ENCODE measurements at regions not wholly inside any gene's neighbourhood (a gene's known extent, or its start where the extent isn't known, plus 50 kb on each side); places are given as distances from the start of the nearest gene placed in this dataset.

- H3K27ac Mint-ChIP-seq (ENCODE audit: unreplicated experiment), result no peak overlapping the region
- no peaks in the 10 kb centered on the region for H3K9me3 Mint-ChIP-seq (ENCODE audit: unreplicated experiment)
- DNase-seq (ENCODE audit: extremely low spot score, unreplicated experiment), result no peak
- no peaks in the 10 kb centered on the region for H3K4me1 Mint-ChIP-seq (ENCODE audit: unreplicated experiment)
- H3K4me3 Mint-ChIP-seq (ENCODE audit: unreplicated experiment), result no peak overlapping the region
- TF ChIP-seq, protein P1, sequence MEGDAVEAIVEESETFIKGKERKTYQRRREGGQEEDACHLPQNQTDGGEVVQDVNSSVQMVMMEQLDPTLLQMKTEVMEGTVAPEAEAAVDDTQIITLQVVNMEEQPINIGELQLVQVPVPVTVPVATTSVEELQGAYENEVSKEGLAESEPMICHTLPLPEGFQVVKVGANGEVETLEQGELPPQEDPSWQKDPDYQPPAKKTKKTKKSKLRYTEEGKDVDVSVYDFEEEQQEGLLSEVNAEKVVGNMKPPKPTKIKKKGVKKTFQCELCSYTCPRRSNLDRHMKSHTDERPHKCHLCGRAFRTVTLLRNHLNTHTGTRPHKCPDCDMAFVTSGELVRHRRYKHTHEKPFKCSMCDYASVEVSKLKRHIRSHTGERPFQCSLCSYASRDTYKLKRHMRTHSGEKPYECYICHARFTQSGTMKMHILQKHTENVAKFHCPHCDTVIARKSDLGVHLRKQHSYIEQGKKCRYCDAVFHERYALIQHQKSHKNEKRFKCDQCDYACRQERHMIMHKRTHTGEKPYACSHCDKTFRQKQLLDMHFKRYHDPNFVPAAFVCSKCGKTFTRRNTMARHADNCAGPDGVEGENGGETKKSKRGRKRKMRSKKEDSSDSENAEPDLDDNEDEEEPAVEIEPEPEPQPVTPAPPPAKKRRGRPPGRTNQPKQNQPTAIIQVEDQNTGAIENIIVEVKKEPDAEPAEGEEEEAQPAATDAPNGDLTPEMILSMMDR (IDR thresholded peaks at IDR 0.05), result no peak
- peaks cover 30% of the 10 kb centered on the region for H3K27me3 Mint-ChIP-seq (ENCODE audit: unreplicated experiment)
- no peaks in the 10 kb centered on the region for H3K36me3 Mint-ChIP-seq (ENCODE audit: unreplicated experiment)
Observed at GRCh38 chr15:96538491-96538890, 208.0 kb downstream of the NR2F2 start.

GRCh38 chr15:96540283-96540682, 209.8 kb downstream of the NR2F2 start:
- Mint-ChIP-seq H3K27ac (ENCODE audit: unreplicated experiment) (no peak overlapping the region), H3K27me3 (ENCODE audit: unreplicated experiment) (peaks cover 21% of the 10 kb centered on the region), H3K4me1 (ENCODE audit: unreplicated experiment) (no peaks in the 10 kb centered on the region), H3K4me3 (ENCODE audit: unreplicated experiment) (no peak overlapping the region), H3K36me3 (ENCODE audit: unreplicated experiment) (no peaks in the 10 kb centered on the region), H3K9me3 (ENCODE audit: unreplicated experiment) (no peaks in the 10 kb centered on the region)
- TF ChIP-seq, protein P1 (IDR thresholded peaks at IDR 0.05), result no peak
- DNase-seq (ENCODE audit: extremely low spot score, unreplicated experiment), result no peak

- TF ChIP-seq, protein P1 (IDR thresholded peaks at IDR 0.05), result no peak
- no peak overlapping the region for H3K4me3 Mint-ChIP-seq (ENCODE audit: unreplicated experiment)
- no peaks in the 10 kb centered on the region for H3K36me3 Mint-ChIP-seq (ENCODE audit: unreplicated experiment)
- peaks cover 14% of the 10 kb centered on the region for H3K27me3 Mint-ChIP-seq (ENCODE audit: unreplicated experiment)
- H3K4me1 Mint-ChIP-seq (ENCODE audit: unreplicated experiment), result no peaks in the 10 kb centered on the region
- no peaks in the 10 kb centered on the region for H3K9me3 Mint-ChIP-seq (ENCODE audit: unreplicated experiment)
- no peak for DNase-seq (ENCODE audit: extremely low spot score, unreplicated experiment)
- H3K27ac Mint-ChIP-seq (ENCODE audit: unreplicated experiment), result no peak overlapping the region
Observed at GRCh38 chr15:96542130-96542770, 211.8 kb downstream of the NR2F2 start.

- Mint-ChIP-seq H3K36me3 (ENCODE audit: unreplicated experiment) (no peaks in the 10 kb centered on the region), H3K27me3 (ENCODE audit: unreplicated experiment) (peaks cover 14% of the 10 kb centered on the region), H3K4me1 (ENCODE audit: unreplicated experiment) (no peaks in the 10 kb centered on the region), H3K27ac (ENCODE audit: unreplicated experiment) (no peak overlapping the region), H3K9me3 (ENCODE audit: unreplicated experiment) (no peaks in the 10 kb centered on the region), H3K4me3 (ENCODE audit: unreplicated experiment) (no peak overlapping the region)
- no peak for DNase-seq (ENCODE audit: extremely low spot score, unreplicated experiment)
- TF ChIP-seq, protein P1 (IDR thresholded peaks at IDR 0.05), result no peak
Observed at GRCh38 chr15:96544162-96544756, 213.8 kb downstream of the NR2F2 start.

- no peak overlapping the region for H3K27ac Mint-ChIP-seq (ENCODE audit: unreplicated experiment)
- H3K27me3 Mint-ChIP-seq (ENCODE audit: unreplicated experiment), result peaks cover 8% of the 10 kb centered on the region
- no peaks in the 10 kb centered on the region for H3K36me3 Mint-ChIP-seq (ENCODE audit: unreplicated experiment)
- H3K4me3 Mint-ChIP-seq (ENCODE audit: unreplicated experiment), result no peak overlapping the region
- no peaks in the 10 kb centered on the region for H3K9me3 Mint-ChIP-seq (ENCODE audit: unreplicated experiment)
- TF ChIP-seq, protein P1 (IDR thresholded peaks at IDR 0.05), result no peak
- H3K4me1 Mint-ChIP-seq (ENCODE audit: unreplicated experiment), result peaks cover 4% of the 10 kb centered on the region
- DNase-seq (ENCODE audit: extremely low spot score, unreplicated experiment), result no peak
Observed at GRCh38 chr15:96549136-96549535, 218.6 kb downstream of the NR2F2 start.

Measured in osteocyte (in vitro differentiated cells).